IPS-11a (cell line): ENCODE measurements at regions not wholly inside any gene's neighbourhood (a gene's known extent, or its start where the extent isn't known, plus 50 kb on each side); places are given as distances from the start of the nearest gene placed in this dataset.
"Not testable (repeated sequence)": the region's sequence is repeated elsewhere in the genome, so short reads cannot be mapped to it uniquely, and the experiment has no call there.

Experiments used
- H3K4me3 ChIP-seq: one replicate; pipeline ENCODE4 v1.5.1; 2013; ENCODE audit warnings: low read depth, low read length, control low read depth

GRCh38 chr5:154593796-154594195 is 115.8 kb upstream of the HAND1 start:
- H3K4me3 ChIP-seq: no peak overlapping the region

- no peak overlapping the region for H3K4me3 ChIP-seq
These were observed 115.0 kb upstream of the HAND1 start for GRCh38 chr5:154593071-154593470.

- no peak overlapping the region for H3K4me3 ChIP-seq
These were observed 112.2 kb upstream of the HAND1 start for GRCh38 chr5:154590093-154590724.

- H3K4me3 ChIP-seq: no peak overlapping the region
These were observed 111.5 kb upstream of the HAND1 start for GRCh38 chr5:154589511-154589910.

DNA sequence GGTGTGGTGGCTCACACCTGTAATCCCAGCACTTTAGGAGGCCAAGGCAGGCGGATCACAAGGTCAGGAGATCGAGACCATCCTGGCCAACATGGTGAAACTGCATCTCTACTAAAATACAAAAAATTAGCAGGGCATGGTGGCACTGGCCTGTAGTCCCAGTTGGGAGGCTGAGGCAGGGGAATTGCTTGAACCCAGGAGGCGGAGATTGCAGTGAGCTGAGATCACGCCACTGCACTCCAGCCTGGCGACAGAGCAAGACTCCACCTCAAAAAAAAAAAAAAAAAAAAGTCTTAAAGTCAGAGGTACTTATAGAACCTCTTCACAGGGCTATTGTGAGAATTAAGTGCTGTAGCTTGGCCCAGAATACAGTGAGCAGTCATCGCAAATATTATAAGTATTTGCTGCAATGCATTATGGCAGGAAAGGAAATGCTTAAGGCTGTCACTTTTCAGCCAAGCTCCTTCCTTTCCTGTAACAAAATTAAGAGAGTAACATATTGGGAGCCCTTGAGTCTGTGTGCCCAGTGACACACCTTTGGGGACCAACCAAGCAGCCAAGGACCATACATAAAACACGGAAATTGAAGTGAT is 110.9 kb upstream of the HAND1 start:
- H3K4me3 ChIP-seq: not testable (repeated sequence)

DNA sequence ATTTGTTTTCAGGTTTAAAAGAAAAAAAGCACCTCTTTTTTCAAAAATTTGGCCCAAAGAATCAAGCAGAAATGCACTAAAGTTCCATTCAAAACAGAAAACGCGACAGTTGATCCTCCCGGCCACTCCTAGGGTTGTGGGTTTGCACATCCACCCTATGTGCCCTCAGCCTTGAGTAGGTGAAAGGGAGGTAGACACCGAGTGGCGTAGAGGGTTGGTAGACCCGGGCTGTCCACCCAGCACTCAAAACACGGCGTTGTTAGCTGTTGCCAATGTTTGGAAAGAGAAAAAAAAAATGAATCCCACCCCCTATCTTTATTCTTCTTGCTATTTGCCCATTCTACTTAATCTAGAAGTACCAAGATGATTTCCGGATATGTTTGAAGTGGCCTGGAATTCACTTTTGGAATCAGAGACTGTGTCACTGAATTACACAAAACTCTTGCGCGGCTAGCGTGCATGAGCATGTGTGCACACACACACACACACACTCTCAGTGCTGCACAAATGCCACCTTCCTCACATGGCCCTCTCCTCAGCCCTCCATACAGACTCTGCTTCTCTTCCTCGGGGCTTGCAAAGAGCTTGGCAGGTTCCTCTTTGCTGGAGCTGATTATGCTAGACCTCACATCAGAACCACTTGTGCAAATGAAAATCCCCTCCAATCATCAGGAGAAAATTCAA is 110.2 kb upstream of the HAND1 start:
- no peak overlapping the region for H3K4me3 ChIP-seq

DNA sequence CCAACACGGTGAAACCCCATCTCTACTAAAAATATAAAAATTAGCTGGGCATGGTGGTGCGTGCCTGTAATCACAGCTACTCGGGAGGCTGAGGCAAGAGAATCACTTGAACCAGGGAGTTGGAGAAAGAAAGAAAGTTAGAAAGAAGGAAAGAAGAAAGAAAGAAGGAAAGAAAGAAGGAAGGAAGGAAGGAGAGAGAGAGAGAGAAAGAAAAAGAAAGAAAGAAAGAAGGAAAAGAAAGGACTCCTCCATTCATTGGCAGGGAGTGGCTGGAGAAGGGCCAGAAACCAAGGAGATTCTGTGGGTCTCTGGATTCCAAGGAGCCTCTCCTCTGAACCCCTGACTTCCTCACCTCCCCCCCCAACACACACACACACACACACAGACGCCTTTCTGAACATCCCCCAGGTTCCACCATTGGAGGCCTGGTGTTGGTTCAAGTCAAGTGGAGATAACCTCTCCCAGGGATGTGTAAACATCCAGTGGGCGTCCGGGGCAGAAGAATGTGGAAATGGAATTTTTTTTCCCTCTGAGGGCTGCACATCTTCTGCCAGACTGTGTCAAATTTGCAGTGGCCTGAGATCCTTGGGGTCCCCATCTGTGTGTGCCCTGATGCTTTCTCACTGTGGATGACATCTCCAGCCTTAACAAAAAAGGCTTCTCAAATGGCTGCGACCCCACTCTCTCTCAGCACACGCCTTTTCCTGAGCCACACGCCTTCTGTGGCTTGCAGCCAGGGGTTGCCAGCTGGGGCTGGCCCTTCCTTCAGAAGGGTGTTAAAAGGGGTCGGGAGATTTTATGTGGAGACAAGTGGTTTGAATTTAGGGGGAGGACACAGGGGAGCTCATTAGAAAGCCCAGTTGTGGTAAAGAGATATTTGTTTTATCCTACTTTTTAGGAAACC is 109.3 kb upstream of the HAND1 start:
- no peak overlapping the region for H3K4me3 ChIP-seq

GRCh38 chr5:154583671-154584177 is 105.7 kb upstream of the HAND1 start:
- H3K4me3 ChIP-seq: no peak overlapping the region

- H3K4me3 ChIP-seq: no peak overlapping the region
These were observed 102.4 kb upstream of the HAND1 start for GRCh38 chr5:154580422-154580821.

DNA sequence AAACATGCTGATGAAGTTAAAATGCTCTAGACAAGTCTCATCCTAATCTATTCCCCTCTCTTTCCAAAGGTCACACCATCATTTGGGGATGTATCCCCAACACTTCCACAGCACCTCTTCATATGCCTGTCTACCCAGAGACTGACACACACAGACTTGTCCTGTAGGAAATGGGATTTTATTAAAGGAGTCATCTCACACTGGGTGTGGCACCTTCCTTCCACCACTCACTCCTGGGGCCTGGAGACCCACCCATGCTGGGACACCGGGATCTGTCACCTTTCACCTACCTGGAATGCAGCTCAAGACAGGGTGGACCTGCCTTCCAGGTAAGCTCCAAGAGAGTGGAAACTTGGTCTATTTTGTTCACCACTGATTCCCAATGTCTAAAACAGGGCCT is 99.4 kb upstream of the HAND1 start:
- H3K4me3 ChIP-seq: no peak overlapping the region

GRCh38 chr5:154576429-154576806 is 98.4 kb upstream of the HAND1 start:
- H3K4me3 ChIP-seq: no peak overlapping the region

DNA sequence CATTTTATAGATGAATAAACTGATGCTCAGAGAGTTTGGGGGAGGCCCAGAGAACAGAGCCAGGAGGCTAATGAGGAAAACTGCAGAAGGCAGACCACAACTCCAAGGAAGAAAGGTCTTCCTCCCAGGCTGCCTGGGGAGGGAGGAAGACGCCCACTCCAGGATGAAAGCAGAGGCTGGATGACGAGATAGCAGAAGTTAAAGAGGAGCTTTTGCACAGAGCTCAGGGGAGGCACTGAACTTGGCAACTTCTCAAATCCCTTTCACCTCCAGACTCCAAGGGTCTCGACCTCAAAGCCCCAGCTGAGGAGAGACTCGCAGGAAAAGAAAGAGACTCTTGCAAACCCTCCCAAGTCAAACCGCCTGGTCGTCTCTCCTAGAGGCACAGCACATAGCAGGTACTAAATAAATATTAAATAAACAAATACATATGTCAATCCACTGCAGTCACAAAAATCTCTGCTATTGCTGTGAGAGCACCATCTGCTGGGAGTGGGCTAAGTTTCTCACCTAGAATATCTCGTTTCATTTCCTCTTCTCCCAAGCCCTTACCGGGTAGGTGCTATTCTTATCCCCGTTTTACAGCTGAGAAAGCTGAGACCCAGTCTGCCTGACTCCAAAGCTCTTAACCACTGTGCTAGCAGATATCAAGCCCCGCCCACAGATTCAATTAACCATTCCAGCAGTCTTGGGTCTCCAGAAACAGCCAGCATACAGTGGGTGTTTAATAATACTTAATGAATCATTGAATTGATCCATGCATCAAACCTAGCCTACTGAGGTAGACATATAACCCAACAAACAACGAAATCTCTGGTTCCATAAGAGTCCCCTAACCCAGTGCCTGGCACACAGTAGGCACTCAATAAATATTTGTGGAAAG is 97.8 kb upstream of the HAND1 start:
- no peak overlapping the region for H3K4me3 ChIP-seq

DNA sequence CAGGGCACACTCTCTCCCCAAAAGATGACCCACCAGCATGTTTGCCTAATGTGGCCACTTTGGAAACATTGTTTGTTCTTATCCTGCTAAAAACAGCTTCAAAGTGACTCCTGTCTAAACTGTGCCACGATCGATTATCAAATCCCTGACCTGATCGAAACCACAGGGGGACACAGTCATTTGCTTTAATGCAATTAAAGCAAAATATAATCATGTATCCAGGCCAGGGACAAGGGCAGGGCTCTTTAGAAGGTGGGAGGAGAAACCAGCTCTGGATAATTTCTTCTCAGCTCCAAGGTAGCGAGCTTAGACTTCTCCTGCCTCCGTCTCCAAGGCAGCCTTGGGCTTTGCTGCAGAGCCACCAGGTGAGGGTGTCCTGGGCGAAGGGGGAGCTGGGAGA is 95.0 kb upstream of the HAND1 start:
- H3K4me3 ChIP-seq: no peak overlapping the region

DNA sequence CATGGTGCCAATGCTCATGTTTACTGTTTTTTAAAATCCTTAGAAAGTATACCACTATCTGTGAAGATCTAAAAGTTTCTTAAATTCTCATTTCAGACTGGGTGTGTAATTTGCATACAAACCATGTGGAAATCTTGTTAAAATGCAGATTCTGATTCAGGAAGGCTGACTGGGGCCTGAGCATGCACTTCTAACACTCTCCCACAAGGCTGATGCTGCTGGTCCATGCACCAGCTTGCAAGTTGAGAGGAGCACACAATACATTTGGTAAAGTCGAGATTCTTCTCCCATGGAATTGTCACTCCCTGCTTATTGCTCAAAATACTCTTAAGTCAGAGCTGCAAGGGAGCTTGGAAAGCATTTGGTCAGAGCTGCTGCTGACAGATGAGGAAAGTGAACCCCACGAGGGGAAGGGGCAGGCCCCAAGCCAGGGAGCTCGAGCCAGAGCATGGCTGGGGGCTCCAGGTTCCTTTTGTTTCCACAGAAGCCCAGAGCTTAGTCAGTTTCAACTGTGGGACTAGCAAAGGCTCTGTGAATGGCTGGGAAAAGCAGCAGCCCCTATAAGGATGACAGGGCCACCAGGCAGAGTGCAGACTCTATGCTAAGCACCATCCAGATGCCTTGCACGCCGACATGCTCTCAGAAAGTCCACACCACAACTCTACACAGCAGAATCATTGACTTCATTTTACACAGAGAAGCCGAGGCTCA is 93.5 kb upstream of the HAND1 start:
- no peak overlapping the region for H3K4me3 ChIP-seq

DNA sequence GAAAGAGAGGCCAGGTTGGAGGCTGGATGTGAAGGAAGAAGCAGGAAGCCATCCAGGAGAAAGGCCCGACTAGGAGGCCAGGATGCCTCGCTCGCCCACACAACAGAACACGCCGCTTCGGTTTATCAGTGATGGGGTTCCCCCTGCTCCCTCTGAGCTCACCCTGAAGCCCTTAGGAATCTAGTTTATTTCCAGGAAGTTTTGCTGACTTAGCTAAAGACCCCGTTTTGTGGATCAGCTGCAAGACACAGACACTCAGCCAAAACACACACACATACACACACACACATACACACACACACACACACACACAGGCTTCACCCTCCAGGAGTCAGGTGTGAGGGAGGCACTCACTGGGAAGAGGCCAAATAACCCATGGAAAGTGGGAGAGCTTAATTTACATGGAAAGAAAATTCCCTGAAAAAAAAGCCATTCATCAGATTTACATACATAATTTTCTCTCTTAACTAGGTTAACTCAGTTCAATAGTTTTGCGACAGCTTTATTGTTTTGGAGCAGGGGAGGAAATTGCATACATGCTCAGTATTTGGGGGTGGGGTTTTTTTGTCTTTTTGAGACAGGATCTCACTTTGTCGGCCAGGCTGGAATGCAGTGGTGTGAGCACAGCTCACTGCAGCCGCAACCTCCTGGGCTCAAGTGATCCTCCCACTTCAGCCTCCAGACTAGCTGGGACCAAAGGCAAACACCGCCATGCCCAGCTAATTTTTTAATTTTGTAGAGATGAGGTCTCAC is 92.7 kb upstream of the HAND1 start:
- H3K4me3 ChIP-seq: no peak overlapping the region

GRCh38 chr5:154568589-154568988 is 90.6 kb upstream of the HAND1 start:
- H3K4me3 ChIP-seq: no peak overlapping the region

GRCh38 chr5:154567155-154567554 is 89.1 kb upstream of the HAND1 start:
- no peak overlapping the region for H3K4me3 ChIP-seq

DNA sequence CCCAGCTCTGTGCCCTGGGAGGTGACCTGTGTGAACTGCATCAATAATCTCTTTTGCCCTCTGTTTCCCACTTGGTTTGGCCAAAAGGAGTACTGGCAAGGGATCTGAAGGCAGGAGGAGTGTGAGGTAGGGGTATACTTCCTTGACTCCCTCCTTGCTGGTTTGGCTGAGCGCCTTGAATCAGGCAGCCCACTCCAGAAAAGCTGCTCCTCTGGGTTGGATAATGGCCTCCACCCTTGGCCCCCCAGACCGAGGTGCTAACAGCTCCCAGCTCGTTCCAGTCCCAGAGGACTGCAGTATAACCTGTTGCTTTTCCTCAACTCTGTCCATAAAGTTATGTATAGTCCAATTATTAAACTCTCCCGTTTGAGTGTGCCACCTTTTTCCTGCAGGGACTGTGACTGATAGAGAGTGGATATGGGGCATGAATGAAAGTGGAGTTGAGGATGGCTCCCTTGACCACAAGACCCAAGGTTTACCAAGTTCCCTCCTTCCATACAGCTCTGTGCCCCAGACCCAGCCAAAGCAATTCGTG is 88.2 kb upstream of the HAND1 start:
- H3K4me3 ChIP-seq: no peak overlapping the region

DNA sequence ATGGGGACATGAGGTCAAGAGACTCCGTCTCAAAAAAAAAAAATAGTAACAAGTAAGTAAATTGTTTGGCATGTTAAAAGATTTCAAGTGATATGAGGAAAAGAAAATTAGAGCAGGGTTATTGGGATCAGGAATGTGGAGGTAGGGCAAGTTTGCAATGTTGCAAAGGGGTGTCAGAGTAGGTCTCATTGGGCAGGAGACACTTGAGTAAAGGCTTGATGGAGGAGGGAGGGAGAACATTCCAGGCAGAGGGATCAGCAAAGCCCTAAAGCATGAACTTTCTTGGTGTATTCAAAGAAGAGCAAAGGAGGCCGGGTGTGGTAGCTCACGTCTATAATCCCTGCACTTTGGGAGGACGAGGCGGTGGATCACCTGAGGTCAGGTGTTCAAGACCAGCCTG is 87.1 kb upstream of the HAND1 start:
- H3K4me3 ChIP-seq: no peak overlapping the region
